GM19193 (cell line): ENCODE measurements at regions not wholly inside any gene's neighbourhood (a gene's known extent, or its start where the extent isn't known, plus 50 kb on each side); places are given as distances from the start of the nearest gene placed in this dataset.

Experiments used
- POLR2A ChIP-seq: IDR thresholded peaks from 4 replicates; pipeline ENCODE4 v1.6.1; 2011; ENCODE audit not compliant: insufficient read depth, insufficient read length; ENCODE audit errors: extremely low read depth

- no peak for TF ChIP-seq POLR2A
Observed at GRCh38 chr15:58324533-58324932, 107.3 kb upstream of the LIPC start.

- TF ChIP-seq POLR2A = no peak
Observed at GRCh38 chr15:58327958-58328357, 103.8 kb upstream of the LIPC start.

- no peak for TF ChIP-seq POLR2A
Observed at GRCh38 chr15:58329211-58329610, 102.6 kb upstream of the LIPC start.

GRCh38 chr15:58329781-58330671 lies 101.8 kb upstream of the LIPC start:
- TF ChIP-seq POLR2A = no peak

- no peak for TF ChIP-seq POLR2A
Observed at GRCh38 chr15:58330741-58331559, 100.8 kb upstream of the LIPC start.

- TF ChIP-seq POLR2A = no peak
Observed at GRCh38 chr15:58331560-58331912, 100.3 kb upstream of the LIPC start.

- TF ChIP-seq POLR2A = peak; percentile 58
Observed at GRCh38 chr15:58331913-58332675, 99.7 kb upstream of the LIPC start.

GRCh38 chr15:58332676-58333400 lies 99.0 kb upstream of the LIPC start:
- no peak for TF ChIP-seq POLR2A

- no peak for TF ChIP-seq POLR2A
Observed at GRCh38 chr15:58334803-58335202, 97.0 kb upstream of the LIPC start.

GRCh38 chr15:58336161-58336560 lies 95.6 kb upstream of the LIPC start:
- TF ChIP-seq POLR2A = no peak

- no peak for TF ChIP-seq POLR2A
Observed at GRCh38 chr15:58340176-58340575, 91.6 kb upstream of the LIPC start.

GRCh38 chr15:58342508-58342907 lies 89.3 kb upstream of the LIPC start:
- no peak for TF ChIP-seq POLR2A

GRCh38 chr15:58344213-58345070 lies 87.3 kb upstream of the LIPC start:
- no peak for TF ChIP-seq POLR2A

GRCh38 chr15:58346361-58346760 lies 85.4 kb upstream of the LIPC start:
- no peak for TF ChIP-seq POLR2A
